CD4-positive, alpha-beta T cell treated with Interleukin-4 for 4 hours (primary cell): ENCODE measurements at regions not wholly inside any gene's neighbourhood (a gene's known extent, or its start where the extent isn't known, plus 50 kb on each side); places are given as distances from the start of the nearest gene placed in this dataset.
"Not testable (repeated sequence)": the region's sequence is repeated elsewhere in the genome, so short reads cannot be mapped to it uniquely, and the experiment has no call there.

Source experiments
- DNase-seq: peaks from one replicate; pipeline ENCODE4 v3.0.0-alpha.2; 2020

- no peak for DNase-seq
Observed at GRCh38 chr1:80363689-80364475, 1357.4 kb upstream of the ADGRL4 start.

- DNase-seq = no peak
Observed at GRCh38 chr1:80359666-80360065, 1353.1 kb upstream of the ADGRL4 start.

- DNase-seq = no peak
Observed at GRCh38 chr1:80349218-80349617, 1342.7 kb upstream of the ADGRL4 start.

GRCh38 chr1:80341021-80341420 is 1334.5 kb upstream of the ADGRL4 start:
- no peak for DNase-seq

GRCh38 chr1:80318108-80318507 is 1311.6 kb upstream of the ADGRL4 start:
- no peak for DNase-seq

GRCh38 chr1:80310703-80311245 is 1304.2 kb upstream of the ADGRL4 start:
- no peak for DNase-seq

- no peak for DNase-seq
Observed at GRCh38 chr1:80305466-80305865, 1298.9 kb upstream of the ADGRL4 start.

- DNase-seq = no peak
Observed at GRCh38 chr1:80293818-80294217, 1287.3 kb upstream of the ADGRL4 start.

- not testable (repeated sequence) for DNase-seq
Observed at GRCh38 chr1:80288750-80289149, 1282.2 kb upstream of the ADGRL4 start.

GRCh38 chr1:80282536-80282935 is 1276.0 kb upstream of the ADGRL4 start:
- no peak for DNase-seq

GRCh38 chr1:80278936-80279335 is 1272.4 kb upstream of the ADGRL4 start:
- DNase-seq = no peak

- DNase-seq = no peak
Observed at GRCh38 chr1:80274256-80274655, 1267.7 kb upstream of the ADGRL4 start.

GRCh38 chr1:80272495-80272894 is 1266.0 kb upstream of the ADGRL4 start:
- no peak for DNase-seq

- no peak for DNase-seq
Observed at GRCh38 chr1:80258659-80259058, 1252.1 kb upstream of the ADGRL4 start.

- no peak for DNase-seq
Observed at GRCh38 chr1:80251591-80251990, 1245.1 kb upstream of the ADGRL4 start.

- DNase-seq = no peak
Observed at GRCh38 chr1:80251171-80251570, 1244.6 kb upstream of the ADGRL4 start.

GRCh38 chr1:80250573-80251168 is 1244.1 kb upstream of the ADGRL4 start:
- no peak for DNase-seq

GRCh38 chr1:80249699-80250098 is 1243.2 kb upstream of the ADGRL4 start:
- DNase-seq = no peak

- DNase-seq = no peak
Observed at GRCh38 chr1:80248886-80249285, 1242.4 kb upstream of the ADGRL4 start.

GRCh38 chr1:80245813-80246212 is 1239.3 kb upstream of the ADGRL4 start:
- no peak for DNase-seq

- no peak for DNase-seq
Observed at GRCh38 chr1:80244372-80244771, 1237.8 kb upstream of the ADGRL4 start.

- DNase-seq = no peak
Observed at GRCh38 chr1:80241566-80241965, 1235.0 kb upstream of the ADGRL4 start.

- DNase-seq = no peak
Observed at GRCh38 chr1:80225510-80225909, 1219.0 kb upstream of the ADGRL4 start.

GRCh38 chr1:80221319-80221718 is 1214.8 kb upstream of the ADGRL4 start:
- no peak for DNase-seq
